ENCODE measurements at regions not wholly inside any gene's neighbourhood (a gene's known extent, or its start where the extent isn't known, plus 50 kb on each side); places are given as distances from the start of the nearest gene placed in this dataset.

DNA sequence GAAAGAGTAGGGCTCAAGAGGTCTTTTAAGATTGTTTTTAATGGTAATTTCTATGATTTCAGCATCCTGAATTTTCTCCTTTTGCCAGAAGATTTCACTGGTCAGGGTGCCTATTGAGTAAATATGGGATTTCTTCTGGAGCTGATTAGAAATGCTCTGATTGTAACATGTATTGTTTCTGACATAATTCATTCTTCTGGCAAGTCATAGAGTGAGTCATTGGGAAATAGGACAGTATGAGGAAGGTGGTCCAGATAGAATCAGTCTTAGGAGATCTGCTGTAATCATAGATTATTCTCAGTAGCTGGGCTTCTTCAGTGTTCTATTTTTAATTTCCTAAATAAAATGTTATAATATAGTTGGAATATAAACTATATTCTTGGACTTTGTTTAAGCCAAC is 182.0 kb upstream of the NAV3 start:
- H3K27ac ChIP-seq (ENCODE audit: low read length) = no peak overlapping the region
- ChIA-PET POLR2A (no interaction called here), CTCF (no interaction called here)

GRCh38 chr12:77645966-77646598 is 184.6 kb upstream of the NAV3 start:
- H3K27ac ChIP-seq (ENCODE audit: low read length) = no peak overlapping the region
- POLR2A ChIA-PET = no interaction called here
- in situ Hi-C loops (cut with HindIII; ENCODE audit: low pct_unique_long_range_greater_than_20kb, low sequenced_read_pairs) = no loop called here
- intact Hi-C loops (cut with micrococcal nuclease; ENCODE audit: unreplicated experiment) = no loop called here
- no peaks in the 10 kb centered on the region for H3K4me1 ChIP-seq (ENCODE audit: control insufficient read depth, insufficient read depth, low read length)
- CTCF ChIA-PET = no interaction called here
- TF ChIP-seq CTCF (IDR thresholded peaks at IDR 0.05) (no peak), POLR2AphosphoS5 (IDR thresholded peaks at IDR 0.05; ENCODE audit: low read depth, low read length) (no peak), TCF7L2 (IDR thresholded peaks at IDR 0.05; ENCODE audit: low read depth, low read length) (no peak), SIN3A (IDR thresholded peaks at IDR 0.05; ENCODE audit: borderline replicate concordance, insufficient read depth, low read depth, low read length) (no peak)
- TF ChIP-seq, protein P1, sequence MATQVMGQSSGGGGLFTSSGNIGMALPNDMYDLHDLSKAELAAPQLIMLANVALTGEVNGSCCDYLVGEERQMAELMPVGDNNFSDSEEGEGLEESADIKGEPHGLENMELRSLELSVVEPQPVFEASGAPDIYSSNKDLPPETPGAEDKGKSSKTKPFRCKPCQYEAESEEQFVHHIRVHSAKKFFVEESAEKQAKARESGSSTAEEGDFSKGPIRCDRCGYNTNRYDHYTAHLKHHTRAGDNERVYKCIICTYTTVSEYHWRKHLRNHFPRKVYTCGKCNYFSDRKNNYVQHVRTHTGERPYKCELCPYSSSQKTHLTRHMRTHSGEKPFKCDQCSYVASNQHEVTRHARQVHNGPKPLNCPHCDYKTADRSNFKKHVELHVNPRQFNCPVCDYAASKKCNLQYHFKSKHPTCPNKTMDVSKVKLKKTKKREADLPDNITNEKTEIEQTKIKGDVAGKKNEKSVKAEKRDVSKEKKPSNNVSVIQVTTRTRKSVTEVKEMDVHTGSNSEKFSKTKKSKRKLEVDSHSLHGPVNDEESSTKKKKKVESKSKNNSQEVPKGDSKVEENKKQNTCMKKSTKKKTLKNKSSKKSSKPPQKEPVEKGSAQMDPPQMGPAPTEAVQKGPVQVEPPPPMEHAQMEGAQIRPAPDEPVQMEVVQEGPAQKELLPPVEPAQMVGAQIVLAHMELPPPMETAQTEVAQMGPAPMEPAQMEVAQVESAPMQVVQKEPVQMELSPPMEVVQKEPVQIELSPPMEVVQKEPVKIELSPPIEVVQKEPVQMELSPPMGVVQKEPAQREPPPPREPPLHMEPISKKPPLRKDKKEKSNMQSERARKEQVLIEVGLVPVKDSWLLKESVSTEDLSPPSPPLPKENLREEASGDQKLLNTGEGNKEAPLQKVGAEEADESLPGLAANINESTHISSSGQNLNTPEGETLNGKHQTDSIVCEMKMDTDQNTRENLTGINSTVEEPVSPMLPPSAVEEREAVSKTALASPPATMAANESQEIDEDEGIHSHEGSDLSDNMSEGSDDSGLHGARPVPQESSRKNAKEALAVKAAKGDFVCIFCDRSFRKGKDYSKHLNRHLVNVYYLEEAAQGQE (IDR thresholded peaks at IDR 0.05; ENCODE audit: insufficient read depth in 1 of 2, low read depth in 2 of 2, low read length in 1 of 2) = no peak
- BruUV-seq (replicated peaks) = no TSS peak
- no peaks in the 10 kb centered on the region for H3K27me3 ChIP-seq (ENCODE audit: control insufficient read depth, insufficient read depth, low read length)
- no peak for DNase-seq (ENCODE audit: low read depth, low spot score)
- H3K36me3 ChIP-seq (ENCODE audit: control insufficient read depth, insufficient read depth, low read length) = no peaks in the 10 kb centered on the region
- no peaks in the 10 kb centered on the region for H3K9me3 ChIP-seq (ENCODE audit: control insufficient read depth, insufficient read depth, low read depth, low read length)
- H3K4me3 ChIP-seq (ENCODE audit: low read depth in 2 of 2, low read length in 2 of 2) = no peak overlapping the region
- no peak for ATAC-seq

More for the DNA sequence above, 182.0 kb upstream of the NAV3 start:
- no TSS peak for BruUV-seq (replicated peaks)
- no peaks in the 10 kb centered on the region for H3K27me3 ChIP-seq (ENCODE audit: control insufficient read depth, insufficient read depth, low read length)
- no peak for ATAC-seq
- no peak for TF ChIP-seq TCF7L2 (IDR thresholded peaks at IDR 0.05; ENCODE audit: low read depth, low read length)
- TF ChIP-seq SIN3A (IDR thresholded peaks at IDR 0.05; ENCODE audit: borderline replicate concordance, insufficient read depth, low read depth, low read length) = no peak
- TF ChIP-seq, protein P1 (IDR thresholded peaks at IDR 0.05; ENCODE audit: insufficient read depth in 1 of 2, low read depth in 2 of 2, low read length in 1 of 2) = no peak
- no peaks in the 10 kb centered on the region for H3K36me3 ChIP-seq (ENCODE audit: control insufficient read depth, insufficient read depth, low read length)
- no peak for DNase-seq (ENCODE audit: low read depth, low spot score)
- no peak overlapping the region for H3K4me3 ChIP-seq (ENCODE audit: low read depth in 2 of 2, low read length in 2 of 2)
- no peaks in the 10 kb centered on the region for H3K4me1 ChIP-seq (ENCODE audit: control insufficient read depth, insufficient read depth, low read length)
- intact Hi-C loops (cut with micrococcal nuclease; ENCODE audit: unreplicated experiment) = no loop called here
- in situ Hi-C loops (cut with HindIII; ENCODE audit: low pct_unique_long_range_greater_than_20kb, low sequenced_read_pairs) = no loop called here
- no peaks in the 10 kb centered on the region for H3K9me3 ChIP-seq (ENCODE audit: control insufficient read depth, insufficient read depth, low read depth, low read length)

Data from Panc1 (cell line).